CD8-positive, alpha-beta memory T cell (primary cell): ENCODE measurements at regions not wholly inside any gene's neighbourhood (a gene's known extent, or its start where the extent isn't known, plus 50 kb on each side); places are given as distances from the start of the nearest gene placed in this dataset.
"Not testable (repeated sequence)": the region's sequence is repeated elsewhere in the genome, so short reads cannot be mapped to it uniquely, and the experiment has no call there.

ENCODE experiments used
- CTCF ChIA-PET: fragments of 350-600 bp; sonication (Branson Sonifier 250); formaldehyde crosslinking; loops from one replicate; lab custom pipeline; 2021; ENCODE audit warnings: antibody characterized with exemption; lab: Charles Lee
- POLR2A ChIA-PET: fragments of 350-600 bp; sonication (Branson Sonifier 250); formaldehyde crosslinking; loops from one replicate; lab custom pipeline; 2021; ENCODE audit warnings: antibody characterized with exemption; lab: Charles Lee
- DNase-seq, 5 donors: peaks; one replicate each; pipeline versions ENCODE4 v3.0.0 to v3.0.0-alpha.2; 2020 to 2022; ENCODE audit warnings: mixed read lengths in 1 of 5
- H3K27ac ChIP-seq: one replicate; pipeline ENCODE4 v1.7.0; 2013; ENCODE audit warnings: low read depth, mild to moderate bottlenecking, low read length, moderate library complexity
- H3K27me3 ChIP-seq: 2 replicates; pipeline ENCODE4 v1.7.0; 2013; ENCODE audit warnings: low read length, mild to moderate bottlenecking; ENCODE audit not compliant: insufficient read depth, poor library complexity, severe bottlenecking
- H3K36me3 ChIP-seq: 2 replicates; pipeline ENCODE4 v1.7.0; 2013; ENCODE audit warnings: mild to moderate bottlenecking, low read length, moderate library complexity; ENCODE audit not compliant: insufficient read depth
- H3K4me1 ChIP-seq: 2 replicates; pipeline ENCODE4 v1.7.0; 2013; ENCODE audit warnings: mild to moderate bottlenecking, low read length, moderate library complexity; ENCODE audit not compliant: insufficient read depth
- H3K4me3 ChIP-seq: 2 replicates; pipeline ENCODE4 v1.7.0; 2013; ENCODE audit warnings: mild to moderate bottlenecking, low read length
- H3K9me3 ChIP-seq: 2 replicates; pipeline ENCODE4 v1.7.0; 2013; ENCODE audit warnings: mild to moderate bottlenecking, low read length
- H3K27ac Mint-ChIP-seq, 8 donors: one replicate each; pipeline ENCODE4 v1.8.0; 2020 to 2021; ENCODE audit warnings: mixed read lengths in 8 of 8, mild to moderate bottlenecking in 6 of 8, inconsistent platforms in 3 of 8, moderate library complexity in 3 of 8
- H3K27me3 Mint-ChIP-seq, 2 donors: one replicate each; pipeline ENCODE4 v1.8.0; 2020 to 2021; ENCODE audit warnings: mixed read lengths in 2 of 2, mild to moderate bottlenecking in 1 of 2, moderate library complexity in 1 of 2
- H3K36me3 Mint-ChIP-seq, 3 donors: one replicate each; pipeline ENCODE4 v1.8.0; 2020 to 2021; ENCODE audit warnings: mixed read lengths in 3 of 3, inconsistent platforms in 1 of 3, mild to moderate bottlenecking in 1 of 3
- H3K4me1 Mint-ChIP-seq, 3 donors: one replicate each; pipeline ENCODE4 v1.8.0; 2020 to 2021; ENCODE audit warnings: mixed read lengths in 3 of 3, inconsistent platforms in 1 of 3, mild to moderate bottlenecking in 1 of 3
- H3K4me3 Mint-ChIP-seq, 7 donors: one replicate each; pipeline ENCODE4 v1.8.0; 2020 to 2021; ENCODE audit warnings: mixed read lengths in 7 of 7, mild to moderate bottlenecking in 6 of 7, moderate library complexity in 4 of 7, inconsistent platforms in 2 of 7
- H3K9me3 Mint-ChIP-seq, 5 donors: one replicate each; pipeline ENCODE4 v1.8.0; 2020 to 2022; ENCODE audit warnings: mixed read lengths in 5 of 5, mild to moderate bottlenecking in 3 of 5, moderate library complexity in 2 of 5, inconsistent platforms in 1 of 5

GRCh38 chr21:28126521-28127174 lies 866.0 kb downstream of the LTN1 start:
- Histone ChIP-seq H3K27me3 (no peaks in the 10 kb centered on the region), H3K9me3 (no peaks in the 10 kb centered on the region), H3K4me1 (no peaks in the 10 kb centered on the region), H3K36me3 (no peaks in the 10 kb centered on the region), H3K27ac (no peak overlapping the region), H3K4me3 (no peak overlapping the region)
- ChIA-PET POLR2A (no interaction called here), CTCF (no interaction called here)
- H3K9me3 Mint-ChIP-seq, result peaks cover 0 to 8% (median 2%) of the 10 kb centered on the region in 5 donors
- no peak for DNase-seq
- no peaks in the 10 kb centered on the region for H3K27me3 Mint-ChIP-seq
- H3K4me3 Mint-ChIP-seq, result no peak overlapping the region
- H3K4me1 Mint-ChIP-seq, result no peaks in the 10 kb centered on the region
- no peaks in the 10 kb centered on the region for H3K36me3 Mint-ChIP-seq
- no peak overlapping the region for H3K27ac Mint-ChIP-seq

DNA sequence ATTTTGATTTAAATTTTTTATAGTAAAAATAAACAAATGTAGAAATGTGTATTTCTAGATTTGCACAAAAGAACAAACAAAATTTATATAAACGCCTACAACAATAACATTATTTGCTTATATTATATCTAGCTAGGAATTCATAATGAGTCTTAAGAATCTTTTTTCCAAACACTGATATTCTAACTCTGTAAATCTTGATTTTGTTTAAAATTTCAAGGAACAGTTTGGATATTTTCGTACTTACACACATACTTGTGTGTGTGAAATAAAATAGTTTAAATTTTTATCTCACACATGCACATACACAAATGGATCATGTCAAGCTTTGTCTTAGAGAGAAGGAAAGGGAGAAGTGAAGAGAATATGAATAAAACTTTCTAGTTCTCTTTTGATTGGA lies 868.1 kb downstream of the LTN1 start:
- Histone ChIP-seq H3K27ac (no peak overlapping the region), H3K4me3 (no peak overlapping the region), H3K27me3 (no peaks in the 10 kb centered on the region), H3K9me3 (no peaks in the 10 kb centered on the region), H3K4me1 (no peaks in the 10 kb centered on the region), H3K36me3 (no peaks in the 10 kb centered on the region)
- peaks cover 0 to 2% (median 0%) of the 10 kb centered on the region in 5 donors for H3K9me3 Mint-ChIP-seq
- no peaks in the 10 kb centered on the region for H3K27me3 Mint-ChIP-seq
- no peaks in the 10 kb centered on the region for H3K4me1 Mint-ChIP-seq
- no peak overlapping the region for H3K27ac Mint-ChIP-seq
- DNase-seq, result no peak
- H3K36me3 Mint-ChIP-seq, result no peaks in the 10 kb centered on the region
- POLR2A ChIA-PET, result no interaction called here
- CTCF ChIA-PET, result no interaction called here
- H3K4me3 Mint-ChIP-seq, result no peak overlapping the region

- Mint-ChIP-seq H3K4me3 (no peak overlapping the region), H3K9me3 (peaks cover 0 to 9% (median 5%) of the 10 kb centered on the region in 5 donors), H3K36me3 (no peaks in the 10 kb centered on the region), H3K27ac (no peak overlapping the region), H3K4me1 (no peaks in the 10 kb centered on the region), H3K27me3 (no peaks in the 10 kb centered on the region)
- POLR2A ChIA-PET, result no interaction called here
- no peaks in the 10 kb centered on the region for H3K4me1 ChIP-seq
- H3K9me3 ChIP-seq, result no peaks in the 10 kb centered on the region
- CTCF ChIA-PET, result no interaction called here
- no peaks in the 10 kb centered on the region for H3K36me3 ChIP-seq
- H3K27me3 ChIP-seq, result no peaks in the 10 kb centered on the region
- H3K27ac ChIP-seq, result no peak overlapping the region
- no peak overlapping the region for H3K4me3 ChIP-seq
- DNase-seq, result no peak
Measured at GRCh38 chr21:28118570-28118969, 874.1 kb downstream of the LTN1 start.

DNA sequence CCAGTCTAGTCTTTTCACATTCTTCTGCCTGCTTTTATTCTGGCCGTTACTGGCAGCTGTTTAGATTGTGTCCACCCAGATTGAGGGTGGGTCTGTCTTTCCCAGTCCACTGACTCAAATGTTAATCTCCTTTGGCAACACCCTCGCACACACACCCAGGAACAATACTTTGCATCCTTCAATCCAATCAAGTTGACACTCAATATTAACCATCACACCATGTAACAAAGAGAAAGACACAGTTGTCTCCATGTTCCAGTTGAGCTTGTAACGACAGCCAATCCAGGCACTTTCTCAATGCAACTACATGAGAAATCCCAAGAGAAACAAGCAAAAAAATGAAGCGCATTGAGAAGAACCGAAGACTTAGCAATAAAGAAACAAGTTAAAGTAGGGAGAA lies 877.7 kb downstream of the LTN1 start:
- H3K27ac Mint-ChIP-seq, H3K9me3 ChIP-seq, H3K27ac ChIP-seq, DNase-seq, H3K4me1 Mint-ChIP-seq, H3K36me3 ChIP-seq, H3K27me3 Mint-ChIP-seq, POLR2A ChIA-PET, H3K4me1 ChIP-seq, H3K4me3 ChIP-seq, H3K36me3 Mint-ChIP-seq, H3K4me3 Mint-ChIP-seq, H3K27me3 ChIP-seq, CTCF ChIA-PET: not testable (repeated sequence)
- H3K9me3 Mint-ChIP-seq, result peaks cover 0 to 12% (median 9%) of the 10 kb centered on the region in 5 donors

GRCh38 chr21:28113718-28114117 lies 879.0 kb downstream of the LTN1 start:
- Mint-ChIP-seq H3K9me3 (peaks cover 0 to 12% (median 9%) of the 10 kb centered on the region in 5 donors), H3K36me3 (no peaks in the 10 kb centered on the region), H3K4me1 (no peaks in the 10 kb centered on the region), H3K27me3 (no peaks in the 10 kb centered on the region), H3K27ac (no peak overlapping the region), H3K4me3 (no peak overlapping the region)
- Histone ChIP-seq H3K27me3 (no peaks in the 10 kb centered on the region), H3K4me3 (no peak overlapping the region), H3K4me1 (no peaks in the 10 kb centered on the region), H3K9me3 (no peaks in the 10 kb centered on the region), H3K27ac (no peak overlapping the region), H3K36me3 (no peaks in the 10 kb centered on the region)
- ChIA-PET POLR2A (no interaction called here), CTCF (no interaction called here)
- DNase-seq, result no peak

- Histone ChIP-seq H3K4me1 (no peaks in the 10 kb centered on the region), H3K27me3 (no peaks in the 10 kb centered on the region), H3K27ac (no peak overlapping the region), H3K36me3 (no peaks in the 10 kb centered on the region), H3K4me3 (no peak overlapping the region), H3K9me3 (no peaks in the 10 kb centered on the region)
- no peak overlapping the region for H3K27ac Mint-ChIP-seq
- H3K27me3 Mint-ChIP-seq, result no peaks in the 10 kb centered on the region
- H3K4me3 Mint-ChIP-seq, result no peak overlapping the region
- POLR2A ChIA-PET, result no interaction called here
- CTCF ChIA-PET, result no interaction called here
- no peaks in the 10 kb centered on the region for H3K4me1 Mint-ChIP-seq
- no peaks in the 10 kb centered on the region for H3K36me3 Mint-ChIP-seq
- H3K9me3 Mint-ChIP-seq, result peaks cover 0 to 12% (median 9%) of the 10 kb centered on the region in 5 donors
- DNase-seq, result no peak
Measured at GRCh38 chr21:28112511-28112910, 880.2 kb downstream of the LTN1 start.

GRCh38 chr21:28111151-28111619 lies 881.5 kb downstream of the LTN1 start:
- H3K27me3 ChIP-seq, result no peaks in the 10 kb centered on the region
- Mint-ChIP-seq H3K4me3 (no peak overlapping the region), H3K4me1 (no peaks in the 10 kb centered on the region), H3K27ac (no peak overlapping the region), H3K9me3 (peaks cover 0 to 13% (median 7%) of the 10 kb centered on the region in 5 donors), H3K36me3 (no peaks in the 10 kb centered on the region), H3K27me3 (no peaks in the 10 kb centered on the region)
- CTCF ChIA-PET, result no interaction called here
- H3K36me3 ChIP-seq, result no peaks in the 10 kb centered on the region
- H3K27ac ChIP-seq, result no peak overlapping the region
- H3K4me1 ChIP-seq, result no peaks in the 10 kb centered on the region
- POLR2A ChIA-PET, result no interaction called here
- no peaks in the 10 kb centered on the region for H3K9me3 ChIP-seq
- DNase-seq, result no peak
- no peak overlapping the region for H3K4me3 ChIP-seq

GRCh38 chr21:28110716-28111115 lies 882.0 kb downstream of the LTN1 start:
- no peak overlapping the region for H3K27ac ChIP-seq
- no peak for DNase-seq
- Mint-ChIP-seq H3K4me3 (no peak overlapping the region), H3K27me3 (no peaks in the 10 kb centered on the region), H3K4me1 (no peaks in the 10 kb centered on the region), H3K36me3 (no peaks in the 10 kb centered on the region), H3K27ac (no peak overlapping the region), H3K9me3 (peaks cover 0 to 12% (median 5%) of the 10 kb centered on the region in 5 donors)
- H3K36me3 ChIP-seq, result no peaks in the 10 kb centered on the region
- H3K4me3 ChIP-seq, result no peak overlapping the region
- H3K9me3 ChIP-seq, result no peaks in the 10 kb centered on the region
- ChIA-PET CTCF (no interaction called here), POLR2A (no interaction called here)
- H3K27me3 ChIP-seq, result no peaks in the 10 kb centered on the region
- no peaks in the 10 kb centered on the region for H3K4me1 ChIP-seq
